NAMALWA (cell line): ENCODE measurements at regions not wholly inside any gene's neighbourhood (a gene's known extent, or its start where the extent isn't known, plus 50 kb on each side); places are given as distances from the start of the nearest gene placed in this dataset.
"Not testable (repeated sequence)": the region's sequence is repeated elsewhere in the genome, so short reads cannot be mapped to it uniquely, and the experiment has no call there.

Source experiments
- DNase-seq: peaks from one replicate; pipeline ENCODE4 v3.0.0-alpha.2; 2015; ENCODE audit warnings: low spot score

GRCh38 chr9:12997009-12997408, 222.2 kb downstream of the LURAP1L start:
- DNase-seq, result no peak

GRCh38 chr9:13001989-13002580, 227.3 kb downstream of the LURAP1L start:
- no peak for DNase-seq

- DNase-seq, result no peak
These were observed 227.9 kb downstream of the LURAP1L start for GRCh38 chr9:13002740-13003139.

GRCh38 chr9:13009871-13010270, 235.1 kb downstream of the LURAP1L start:
- no peak for DNase-seq

GRCh38 chr9:13013991-13014883, 239.4 kb downstream of the LURAP1L start:
- no peak for DNase-seq

GRCh38 chr9:13017260-13017659, 242.4 kb downstream of the LURAP1L start:
- no peak for DNase-seq

- DNase-seq, result no peak
These were observed 245.6 kb downstream of the LURAP1L start for GRCh38 chr9:13020146-13021040.

- no peak for DNase-seq
These were observed 247.9 kb downstream of the LURAP1L start for GRCh38 chr9:13022756-13023155.

GRCh38 chr9:13023498-13023897, 248.7 kb downstream of the LURAP1L start:
- no peak for DNase-seq

- no peak for DNase-seq
These were observed 252.1 kb downstream of the LURAP1L start for GRCh38 chr9:13026956-13027355.

GRCh38 chr9:13027879-13028278, 251.6 kb downstream of the MPDZ start:
- DNase-seq, result no peak

GRCh38 chr9:13032585-13032984, 246.9 kb downstream of the MPDZ start:
- DNase-seq, result no peak

GRCh38 chr9:13033959-13034693, 245.4 kb downstream of the MPDZ start:
- peak; percentile 65 for DNase-seq

GRCh38 chr9:13034694-13035002, 244.8 kb downstream of the MPDZ start:
- DNase-seq, result no peak

GRCh38 chr9:13035822-13036221, 243.7 kb downstream of the MPDZ start:
- no peak for DNase-seq

- DNase-seq, result not testable (repeated sequence)
These were observed 241.7 kb downstream of the MPDZ start for GRCh38 chr9:13037808-13038207.

GRCh38 chr9:13047827-13048587, 231.5 kb downstream of the MPDZ start:
- no peak for DNase-seq

GRCh38 chr9:13049223-13049622, 230.3 kb downstream of the MPDZ start:
- DNase-seq, result no peak

- DNase-seq, result no peak
These were observed 226.0 kb downstream of the MPDZ start for GRCh38 chr9:13053504-13053903.

GRCh38 chr9:13054389-13054788, 225.1 kb downstream of the MPDZ start:
- DNase-seq, result no peak
